Liver (tissue), 8 donors: ENCODE measurements at regions not wholly inside any gene's neighbourhood (a gene's known extent, or its start where the extent isn't known, plus 50 kb on each side); places are given as distances from the start of the nearest gene placed in this dataset.

Experiments
- DNase-seq: peaks from one replicate; pipeline ENCODE4 v3.0.0-alpha.2; 2017; ENCODE audit warnings: low spot score
- H3K27ac ChIP-seq, 2 donors: one replicate each; pipeline ENCODE4 v1.7.0; 2013; ENCODE audit warnings: inconsistent platforms in 2 of 2, low read length in 2 of 2, control low read depth in 1 of 2, low read depth in 1 of 2, mild to moderate bottlenecking in 1 of 2
- H3K27me3 ChIP-seq, 4 donors: one replicate each; pipeline versions ENCODE4 v1.6.1 to v1.7.0; 2013; ENCODE audit warnings: low read length in 3 of 4, inconsistent platforms in 1 of 4, mild to moderate bottlenecking in 1 of 4, moderate library complexity in 1 of 4; ENCODE audit not compliant: control insufficient read depth in 4 of 4, insufficient read depth in 4 of 4
- H3K36me3 ChIP-seq, 4 donors: one replicate each; pipeline versions ENCODE4 v1.6.1 to v1.7.0; 2013; ENCODE audit warnings: low read length in 3 of 4, mild to moderate bottlenecking in 3 of 4, low read depth in 1 of 4, moderate library complexity in 1 of 4; ENCODE audit not compliant: control insufficient read depth in 4 of 4, insufficient read depth in 3 of 4
- H3K4me1 ChIP-seq, 4 donors: one replicate each; pipeline versions ENCODE4 v1.6.1 to v1.7.0; 2013; ENCODE audit warnings: low read length in 3 of 4, mild to moderate bottlenecking in 3 of 4, moderate library complexity in 1 of 4; ENCODE audit not compliant: control insufficient read depth in 4 of 4, insufficient read depth in 4 of 4
- H3K4me3 ChIP-seq, 3 donors: one replicate each; pipeline versions ENCODE4 v1.6.1 to v1.7.0; 2013; ENCODE audit warnings: low read length in 3 of 3, control low read depth in 1 of 3, low read depth in 1 of 3, mild to moderate bottlenecking in 1 of 3
- H3K9ac ChIP-seq, 2 donors: one replicate each; pipeline ENCODE4 v1.7.0; 2013; ENCODE audit warnings: low read length in 2 of 2, mild to moderate bottlenecking in 2 of 2, moderate library complexity in 2 of 2, control low read depth in 1 of 2, low read depth in 1 of 2
- H3K9me3 ChIP-seq, 4 donors: one replicate each; pipeline versions ENCODE4 v1.6.1 to v1.7.0; 2013; ENCODE audit warnings: low read length in 3 of 4; ENCODE audit not compliant: control insufficient read depth in 4 of 4
- ATF3 ChIP-seq: IDR thresholded peaks from 2 replicates; pipeline ENCODE4 v1.6.1; 2016; ENCODE audit warnings: antibody characterized with exemption
- CTCF ChIP-seq: fragments of 150-350 bp; IDR thresholded peaks from 2 replicates; pipeline ENCODE4 v1.5.1; 2017; ENCODE audit warnings: improper control_type of control experiment, low read depth, low read length; ENCODE audit not compliant: missing input control
- EGR1 ChIP-seq, 2 donors: IDR thresholded peaks; 2 replicates each; pipeline ENCODE4 v1.6.1; 2016 to 2018; ENCODE audit warnings: antibody characterized with exemption in 2 of 2, low read depth in 2 of 2
- FOXA1 ChIP-seq: IDR thresholded peaks from 2 replicates; pipeline ENCODE4 v1.6.1; 2016; ENCODE audit warnings: antibody characterized with exemption
- FOXA2 ChIP-seq: IDR thresholded peaks from 2 replicates; pipeline ENCODE4 v1.6.1; 2016; ENCODE audit warnings: antibody characterized with exemption
- GABPA ChIP-seq, 2 donors: IDR thresholded peaks in 1 of 2; conservative IDR thresholded peaks in 1 of 2; 2 replicates each; pipeline ENCODE4 v1.6.1; 2016; ENCODE audit warnings: antibody characterized with exemption in 2 of 2, mild to moderate bottlenecking in 1 of 2, moderate library complexity in 1 of 2
- HNF4A ChIP-seq, 2 donors: conservative IDR thresholded peaks; 2 replicates each; pipeline ENCODE4 v1.6.1; 2016; ENCODE audit warnings: antibody characterized with exemption in 2 of 2, mild to moderate bottlenecking in 2 of 2
- HNF4G ChIP-seq: IDR thresholded peaks from 2 replicates; pipeline ENCODE4 v1.6.1; 2016; ENCODE audit warnings: antibody characterized with exemption
- JUND ChIP-seq, 2 donors: IDR thresholded peaks; 2 replicates each; pipeline ENCODE4 v1.6.1; 2016; ENCODE audit warnings: antibody characterized with exemption in 2 of 2
- MAX ChIP-seq: IDR thresholded peaks from 2 replicates; pipeline ENCODE4 v1.6.1; 2016; ENCODE audit warnings: antibody characterized with exemption
- NR2F2 ChIP-seq: IDR thresholded peaks from 2 replicates; pipeline ENCODE4 v1.6.1; 2016; ENCODE audit warnings: antibody characterized with exemption
- RAD21 ChIP-seq, 2 donors: IDR thresholded peaks; 2 replicates each; pipeline ENCODE4 v1.6.1; 2016; ENCODE audit warnings: antibody characterized with exemption in 2 of 2, mild to moderate bottlenecking in 2 of 2
- REST ChIP-seq: IDR thresholded peaks from 2 replicates; pipeline ENCODE4 v1.6.1; 2016; ENCODE audit warnings: antibody characterized with exemption, mild to moderate bottlenecking
- RXRA ChIP-seq, 2 donors: IDR thresholded peaks; 2 replicates each; pipeline ENCODE4 v1.6.1; 2017 to 2018; ENCODE audit warnings: antibody characterized with exemption in 2 of 2, mild to moderate bottlenecking in 1 of 2
- SP1 ChIP-seq: IDR thresholded peaks from 2 replicates; pipeline ENCODE4 v1.6.1; 2018; ENCODE audit warnings: antibody characterized with exemption, mild to moderate bottlenecking
- TAF1 ChIP-seq: conservative IDR thresholded peaks from 2 replicates; pipeline ENCODE4 v1.6.1; 2016; ENCODE audit warnings: antibody characterized with exemption, mild to moderate bottlenecking
- YY1 ChIP-seq: IDR thresholded peaks from 2 replicates; pipeline ENCODE4 v1.6.1; 2016; ENCODE audit warnings: antibody characterized with exemption, mild to moderate bottlenecking
- ZBTB33 ChIP-seq: IDR thresholded peaks from 2 replicates; pipeline ENCODE4 v1.6.1; 2016; ENCODE audit warnings: antibody characterized with exemption
- WGBS: extraction: QIAGEN DNeasy Blood & Tissue Kit; methylation state at CpG from one replicate; pipeline ENCODE4 v1.1.7; 2013; 5-methylcytosine and 5-hydroxymethylcytosine counted together
- donor health status: healthy.
- donor health status: healthy.
- donor health status: healthy.
- donor health status: healthy.
- donor health status: healthy.

GRCh38 chr4:117640836-117641235 is 393.4 kb upstream of the NDST3 start:
- no peak for DNase-seq
- Histone ChIP-seq H3K9ac (no peak overlapping the region), H3K4me3 (no peak overlapping the region), H3K27me3 (no peaks in the 10 kb centered on the region), H3K9me3 (peaks cover 0 to 7% (median under 1%) of the 10 kb centered on the region in 4 donors), H3K4me1 (no peaks in the 10 kb centered on the region), H3K27ac (no peak overlapping the region), H3K36me3 (no peaks in the 10 kb centered on the region)
- 65% methylated on average over 1 of the region's 1 CpG for WGBS
- TF ChIP-seq HNF4A (conservative IDR thresholded peaks at IDR 0.05) (no peak), EGR1 (IDR thresholded peaks at IDR 0.05; ENCODE audit: low read depth in 2 of 2) (no peak), RXRA (IDR thresholded peaks at IDR 0.05) (no peak), FOXA1 (no peak), MAX (no peak), REST (no peak), GABPA (IDR thresholded peaks at IDR 0.05 in 1 of 2, conservative IDR thresholded peaks at IDR 0.05 in 1 of 2) (no peak), YY1 (no peak), RAD21 (IDR thresholded peaks at IDR 0.05) (no peak), JUND (IDR thresholded peaks at IDR 0.05) (no peak), ATF3 (no peak), ZBTB33 (no peak), HNF4G (no peak), SP1 (no peak), CTCF (no peak), FOXA2 (no peak), TAF1 (no peak)

- WGBS, result 63% methylated on average over 3 of the region's 3 CpGs
- H3K4me3 ChIP-seq, result no peak overlapping the region
- H3K4me1 ChIP-seq, result no peaks in the 10 kb centered on the region
- no peak for DNase-seq
- peaks cover 0 to 9% (median under 1%) of the 10 kb centered on the region in 4 donors for H3K9me3 ChIP-seq
- no peaks in the 10 kb centered on the region for H3K27me3 ChIP-seq
- no peak overlapping the region for H3K27ac ChIP-seq
- H3K9ac ChIP-seq, result no peak overlapping the region
- no peaks in the 10 kb centered on the region for H3K36me3 ChIP-seq
- TF ChIP-seq MAX, result no peak
- no peak for TF ChIP-seq REST
- TF ChIP-seq JUND (IDR thresholded peaks at IDR 0.05), result no peak
- no peak for TF ChIP-seq TAF1
- no peak for TF ChIP-seq CTCF
- no peak for TF ChIP-seq NR2F2
- TF ChIP-seq ATF3, result no peak
- no peak for TF ChIP-seq FOXA2
- no peak for TF ChIP-seq EGR1 (IDR thresholded peaks at IDR 0.05; ENCODE audit: low read depth in 2 of 2)
- TF ChIP-seq RAD21 (IDR thresholded peaks at IDR 0.05), result no peak
Measured at GRCh38 chr4:117641519-117641918, 392.8 kb upstream of the NDST3 start.
